CD14-positive monocyte (primary cell): ENCODE measurements at regions not wholly inside any gene's neighbourhood (a gene's known extent, or its start where the extent isn't known, plus 50 kb on each side); places are given as distances from the start of the nearest gene placed in this dataset.

Experiments used
- DNase-seq, 3 donors: peaks; one replicate each; pipeline ENCODE4 v3.0.0-alpha.2; 2011 to 2022
- H2AFZ ChIP-seq: 2 replicates; pipeline ENCODE4 v1.6.0; 2012; ENCODE audit warnings: mild to moderate bottlenecking, low read depth, low read length, inconsistent platforms; ENCODE audit not compliant: insufficient read depth, poor library complexity, severe bottlenecking
- H3K27ac ChIP-seq, 2 donors: 1 replicate in 1 of 2; 2 replicates in 1 of 2; pipeline ENCODE4 v1.5.1; 2012 to 2013; ENCODE audit warnings: low read length in 2 of 2, control low read depth in 1 of 2, inconsistent platforms in 1 of 2, low read depth in 1 of 2, mild to moderate bottlenecking in 1 of 2
- H3K27me3 ChIP-seq, 2 donors: one replicate each; pipeline versions ENCODE4 v1.6.0 to v1.6.1; 2011 to 2013; ENCODE audit warnings: low read length in 2 of 2; ENCODE audit not compliant: control insufficient read depth in 2 of 2, insufficient read depth in 2 of 2
- H3K36me3 ChIP-seq, 2 donors: replicated peaks in 1 of 2; 1 replicate in 1 of 2; 2 replicates in 1 of 2; pipeline versions ENCODE4 v1.5.1 to v1.6.1; 2012 to 2013; ENCODE audit warnings: low read length in 2 of 2, control low read depth in 1 of 2, inconsistent platforms in 1 of 2, mild to moderate bottlenecking in 1 of 2; ENCODE audit not compliant: insufficient read depth in 2 of 2, control insufficient read depth in 1 of 2
- H3K4me1 ChIP-seq, 2 donors: 1 replicate in 1 of 2; 2 replicates in 1 of 2; pipeline versions ENCODE4 v1.5.1 to v1.6.1; 2012 to 2013; ENCODE audit warnings: low read length in 2 of 2, control low read depth in 1 of 2, inconsistent platforms in 1 of 2, mild to moderate bottlenecking in 1 of 2, moderate library complexity in 1 of 2; ENCODE audit not compliant: insufficient read depth in 2 of 2, control insufficient read depth in 1 of 2
- H3K4me2 ChIP-seq: replicated peaks from 2 replicates; pipeline ENCODE3; 2012; ENCODE audit warnings: low read length, moderate library complexity, mild to moderate bottlenecking; ENCODE audit not compliant: poor library complexity, severe bottlenecking; ENCODE audit errors: extremely low read depth
- H3K4me3 ChIP-seq, 3 experiments: fragments of 200-600 bp in 1 of 3; sonication (generic) in 1 of 3; replicated peaks in 1 of 3; 1 replicate in 2 of 3; 2 replicates in 1 of 3; pipeline ENCODE4 v1.5.1; 2011 to 2013; ENCODE audit warnings: low read length in 3 of 3, mild to moderate bottlenecking in 3 of 3, control low read depth in 2 of 3, low read depth in 2 of 3, inconsistent platforms in 1 of 3, moderate library complexity in 1 of 3
- H3K79me2 ChIP-seq: 2 replicates; pipeline ENCODE4 v1.6.0; 2012; ENCODE audit warnings: mild to moderate bottlenecking, control low read depth, inconsistent platforms, low read length, moderate library complexity; ENCODE audit not compliant: insufficient read depth
- H3K9ac ChIP-seq: 2 replicates; pipeline ENCODE4 v1.6.0; 2017; ENCODE audit warnings: low read length, mild to moderate bottlenecking; ENCODE audit not compliant: insufficient read depth, poor library complexity, severe bottlenecking
- H3K9me3 ChIP-seq, 2 donors: replicated peaks in 1 of 2; 1 replicate in 1 of 2; 2 replicates in 1 of 2; pipeline versions ENCODE4 v1.5.1 to v1.6.1; 2012 to 2013; ENCODE audit warnings: low read length in 2 of 2, control low read depth in 1 of 2; ENCODE audit not compliant: control insufficient read depth in 1 of 2, insufficient read depth in 1 of 2
- H4K20me1 ChIP-seq: 2 replicates; pipeline ENCODE4 v1.6.0; 2012; ENCODE audit warnings: mild to moderate bottlenecking, low read length, control low read depth, moderate library complexity; ENCODE audit not compliant: insufficient read depth
- H3K27ac Mint-ChIP-seq, 7 donors: one replicate each; pipeline ENCODE4 v1.8.0; 2020; ENCODE audit warnings: mild to moderate bottlenecking in 7 of 7, mixed read lengths in 7 of 7, moderate library complexity in 6 of 7, inconsistent platforms in 2 of 7
- H3K27me3 Mint-ChIP-seq, 3 donors: one replicate each; pipeline ENCODE4 v1.8.0; 2021 to 2022; ENCODE audit warnings: low read depth in 3 of 3, mild to moderate bottlenecking in 3 of 3, mixed read lengths in 3 of 3, moderate library complexity in 3 of 3, inconsistent platforms in 1 of 3
- H3K36me3 Mint-ChIP-seq, 2 donors: one replicate each; pipeline ENCODE4 v1.8.0; 2020; ENCODE audit warnings: mixed read lengths in 2 of 2, inconsistent platforms in 1 of 2, mild to moderate bottlenecking in 1 of 2
- H3K4me1 Mint-ChIP-seq: one replicate; pipeline ENCODE4 v1.8.0; 2020; ENCODE audit warnings: mild to moderate bottlenecking, mixed read lengths
- H3K4me3 Mint-ChIP-seq, 2 donors: one replicate each; pipeline ENCODE4 v1.8.0; 2020; ENCODE audit warnings: mild to moderate bottlenecking in 2 of 2, mixed read lengths in 2 of 2, moderate library complexity in 1 of 2
- H3K9me3 Mint-ChIP-seq, 7 donors: one replicate each; pipeline ENCODE4 v1.8.0; 2020 to 2022; ENCODE audit warnings: mixed read lengths in 7 of 7, mild to moderate bottlenecking in 6 of 7, moderate library complexity in 6 of 7, inconsistent platforms in 2 of 7
- WGBS: methylation state at CpG from one replicate; pipeline ENCODE4 v1.1.5; 2013; ENCODE audit warnings: missing lambda C conversion rate; ENCODE audit not compliant: insufficient coverage; 5-methylcytosine and 5-hydroxymethylcytosine counted together
- intact Hi-C, 2 donors: fragments of 100-400 bp; cut with micrococcal nuclease; formaldehyde crosslinking; loops; one replicate each; pipeline versions ENCODE4 v1.15.0 to v1.15.1; 2023
- TF ChIP-seq, protein P1 (sequence below): fragments of 200-600 bp; IDR thresholded peaks from one replicate; pipeline ENCODE4 v1.8.0; 2022; ENCODE audit warnings: antibody characterized with exemption, mild to moderate bottlenecking

DNA sequence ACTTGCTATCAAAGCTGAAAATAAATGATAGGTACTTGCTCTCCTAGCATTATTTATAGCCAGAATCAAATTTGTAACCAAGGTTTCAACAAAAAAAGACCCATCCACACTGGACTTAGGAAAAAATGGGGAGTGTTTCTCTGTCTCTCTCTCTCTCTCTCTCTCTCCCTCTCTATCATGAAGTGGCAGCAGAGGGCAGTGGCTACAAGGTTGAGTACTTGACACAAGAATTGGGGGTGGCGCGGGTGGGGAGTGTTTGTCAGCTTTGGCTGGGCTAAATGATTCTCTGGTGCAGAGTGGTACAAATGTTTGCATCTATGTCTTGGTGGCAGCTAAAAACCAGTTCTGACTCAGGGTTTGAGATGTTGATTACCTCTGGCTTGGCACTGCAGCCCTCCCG lies 85.0 kb downstream of the RBM43 start:
- Mint-ChIP-seq H3K4me3 (no peak overlapping the region), H3K27me3 (peaks cover 3 to 5% (median 3%) of the 10 kb centered on the region in 3 donors), H3K4me1 (no peaks in the 10 kb centered on the region), H3K27ac (no peak overlapping the region), H3K36me3 (no peaks in the 10 kb centered on the region), H3K9me3 (peaks cover 0 to 2% (median 0%) of the 10 kb centered on the region in 7 donors)
- no peak overlapping the region for H2AFZ ChIP-seq
- no peak overlapping the region for H3K4me2 ChIP-seq
- H3K9me3 ChIP-seq = no peaks in the 10 kb centered on the region
- no peak overlapping the region for H3K27ac ChIP-seq
- no peak for DNase-seq
- TF ChIP-seq, protein P1, sequence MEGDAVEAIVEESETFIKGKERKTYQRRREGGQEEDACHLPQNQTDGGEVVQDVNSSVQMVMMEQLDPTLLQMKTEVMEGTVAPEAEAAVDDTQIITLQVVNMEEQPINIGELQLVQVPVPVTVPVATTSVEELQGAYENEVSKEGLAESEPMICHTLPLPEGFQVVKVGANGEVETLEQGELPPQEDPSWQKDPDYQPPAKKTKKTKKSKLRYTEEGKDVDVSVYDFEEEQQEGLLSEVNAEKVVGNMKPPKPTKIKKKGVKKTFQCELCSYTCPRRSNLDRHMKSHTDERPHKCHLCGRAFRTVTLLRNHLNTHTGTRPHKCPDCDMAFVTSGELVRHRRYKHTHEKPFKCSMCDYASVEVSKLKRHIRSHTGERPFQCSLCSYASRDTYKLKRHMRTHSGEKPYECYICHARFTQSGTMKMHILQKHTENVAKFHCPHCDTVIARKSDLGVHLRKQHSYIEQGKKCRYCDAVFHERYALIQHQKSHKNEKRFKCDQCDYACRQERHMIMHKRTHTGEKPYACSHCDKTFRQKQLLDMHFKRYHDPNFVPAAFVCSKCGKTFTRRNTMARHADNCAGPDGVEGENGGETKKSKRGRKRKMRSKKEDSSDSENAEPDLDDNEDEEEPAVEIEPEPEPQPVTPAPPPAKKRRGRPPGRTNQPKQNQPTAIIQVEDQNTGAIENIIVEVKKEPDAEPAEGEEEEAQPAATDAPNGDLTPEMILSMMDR = no peak
- H3K79me2 ChIP-seq = no peaks in the 10 kb centered on the region
- intact Hi-C loops = no loop called here
- H3K4me1 ChIP-seq = no peaks in the 10 kb centered on the region
- no peaks in the 10 kb centered on the region for H3K36me3 ChIP-seq
- no peak overlapping the region for H3K9ac ChIP-seq
- no peak overlapping the region for H3K4me3 ChIP-seq
- WGBS = 100% methylated on average over 2 of the region's 3 CpGs
- no peaks in the 10 kb centered on the region for H3K27me3 ChIP-seq
- H4K20me1 ChIP-seq = no peaks in the 10 kb centered on the region

DNA sequence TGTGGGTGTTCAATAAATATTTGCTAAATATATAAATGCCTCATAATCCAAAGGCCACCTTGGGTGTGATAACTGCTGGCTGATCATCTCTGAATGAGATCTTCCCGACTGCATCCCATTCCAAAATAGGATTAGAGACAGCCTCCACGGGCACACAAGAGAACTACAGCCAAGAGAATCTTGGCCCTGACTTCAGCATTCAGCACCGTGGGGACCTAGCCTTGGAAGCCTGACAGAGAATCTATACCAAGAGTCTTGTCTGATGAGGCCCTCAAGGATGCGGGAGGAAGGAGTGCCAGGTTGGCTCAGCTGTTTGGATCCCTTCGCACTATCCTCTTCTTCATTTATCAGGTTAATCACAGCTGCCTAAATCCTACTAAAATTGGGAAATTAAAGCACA lies 85.8 kb downstream of the RBM43 start:
- no peak for DNase-seq
- Mint-ChIP-seq H3K4me3 (no peak overlapping the region), H3K9me3 (peaks cover 0 to 2% (median 0%) of the 10 kb centered on the region in 7 donors), H3K27ac (no peak overlapping the region), H3K36me3 (no peaks in the 10 kb centered on the region), H3K27me3 (peaks cover 3 to 5% (median 3%) of the 10 kb centered on the region in 3 donors), H3K4me1 (no peaks in the 10 kb centered on the region)
- Histone ChIP-seq H4K20me1 (no peaks in the 10 kb centered on the region), H3K4me1 (no peaks in the 10 kb centered on the region), H3K9me3 (no peaks in the 10 kb centered on the region), H3K27me3 (no peaks in the 10 kb centered on the region), H3K9ac (no peak overlapping the region), H3K27ac (no peak overlapping the region), H3K4me3 (no peak overlapping the region), H3K4me2 (no peak overlapping the region), H3K36me3 (no peaks in the 10 kb centered on the region), H2AFZ (no peak overlapping the region), H3K79me2 (no peaks in the 10 kb centered on the region)
- intact Hi-C loops = no loop called here
- 94% methylated on average over 5 of the region's 5 CpGs for WGBS
- TF ChIP-seq, protein P1 = no peak
